DMS153 (cell line): ENCODE measurements at regions not wholly inside any gene's neighbourhood (a gene's known extent, or its start where the extent isn't known, plus 50 kb on each side); places are given as distances from the start of the nearest gene placed in this dataset.

Experiments
- DNase-seq: peaks from one replicate; lab custom pipeline; 2025; lab: John Stamatoyannopoulos, UW

DNA sequence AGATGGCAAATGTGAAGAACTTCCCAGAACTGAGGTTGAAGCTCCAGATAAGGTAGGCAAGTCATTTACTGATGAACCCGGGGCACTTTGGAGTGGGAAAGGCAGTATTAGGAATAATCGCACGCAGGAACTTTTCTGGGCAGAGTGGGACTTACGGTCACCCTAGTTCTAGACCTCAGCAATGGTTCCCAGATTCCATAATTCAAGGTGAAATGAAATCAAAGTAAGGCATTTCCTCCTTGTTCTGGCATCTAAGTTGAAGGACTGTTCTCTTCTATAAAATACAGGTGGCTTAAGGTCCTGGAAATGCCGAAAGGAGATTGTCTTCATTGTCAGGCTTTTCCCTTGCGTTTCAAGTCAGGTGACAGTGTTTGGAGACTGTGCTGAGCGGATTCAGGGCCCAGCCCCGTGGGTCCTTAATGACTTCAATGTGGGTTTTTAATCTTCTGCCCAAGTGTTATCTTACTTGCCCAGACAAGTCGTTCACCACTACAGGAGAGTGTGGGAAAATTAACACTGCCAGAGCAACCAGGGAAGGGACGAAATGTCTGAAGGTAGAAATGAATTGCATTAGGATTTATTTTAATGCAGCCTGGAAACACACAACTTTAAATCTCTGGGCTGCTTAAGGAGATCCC lies 52.1 kb upstream of the STOX2 start:
- DNase-seq = no peak

DNA sequence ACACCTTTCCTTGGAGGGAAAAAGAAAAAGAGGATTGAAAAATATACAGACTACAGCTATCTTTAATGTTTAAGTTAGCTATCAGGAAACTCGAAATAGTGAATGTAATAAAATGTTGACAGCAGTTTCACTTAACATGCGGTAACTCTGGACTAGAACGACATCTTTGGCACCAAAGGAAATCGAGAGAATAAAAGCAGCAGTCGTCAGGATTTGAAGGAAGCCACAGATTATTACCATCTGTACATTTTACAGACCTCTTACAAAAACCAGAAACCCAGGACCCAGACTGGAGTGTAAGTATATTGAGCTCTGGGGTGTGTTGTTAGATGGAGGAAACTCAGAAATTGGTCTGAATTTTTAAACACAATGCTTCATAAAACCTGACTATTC lies 51.6 kb upstream of the STOX2 start:
- DNase-seq = no peak
